HG02763 (cell line): ENCODE measurements at regions not wholly inside any gene's neighbourhood (a gene's known extent, or its start where the extent isn't known, plus 50 kb on each side); places are given as distances from the start of the nearest gene placed in this dataset.

Source experiments
- ATAC-seq: cut with Tn5 transposase; IDR thresholded peaks from one replicate; pipeline ENCODE4 v1.9.1; 2021; ENCODE audit warnings: mild to moderate bottlenecking, moderate library complexity; ENCODE audit not compliant: unreplicated experiment

GRCh38 chr4:148778980-148779675 is 336.9 kb upstream of the NR3C2 start:
- no peak for ATAC-seq

GRCh38 chr4:148776941-148777340 is 334.7 kb upstream of the NR3C2 start:
- ATAC-seq, result no peak

GRCh38 chr4:148774134-148774533 is 331.9 kb upstream of the NR3C2 start:
- no peak for ATAC-seq

GRCh38 chr4:148773313-148773712 is 331.1 kb upstream of the NR3C2 start:
- no peak for ATAC-seq

GRCh38 chr4:148770848-148771247 is 328.6 kb upstream of the NR3C2 start:
- ATAC-seq, result no peak

GRCh38 chr4:148770377-148770776 is 328.2 kb upstream of the NR3C2 start:
- no peak for ATAC-seq

- ATAC-seq, result no peak
Observed at GRCh38 chr4:148764720-148765119, 322.5 kb upstream of the NR3C2 start.

GRCh38 chr4:148757171-148757570 is 315.0 kb upstream of the NR3C2 start:
- no peak for ATAC-seq

GRCh38 chr4:148749403-148749802 is 307.2 kb upstream of the NR3C2 start:
- ATAC-seq, result no peak

- no peak for ATAC-seq
Observed at GRCh38 chr4:148747721-148748268, 305.6 kb upstream of the NR3C2 start.

- no peak for ATAC-seq
Observed at GRCh38 chr4:148740701-148741100, 298.5 kb upstream of the NR3C2 start.

GRCh38 chr4:148737061-148737770 is 295.0 kb upstream of the NR3C2 start:
- no peak for ATAC-seq

GRCh38 chr4:148735432-148736155 is 293.4 kb upstream of the NR3C2 start:
- no peak for ATAC-seq

GRCh38 chr4:148730766-148731165 is 288.6 kb upstream of the NR3C2 start:
- no peak for ATAC-seq

GRCh38 chr4:148730082-148730640 is 287.9 kb upstream of the NR3C2 start:
- ATAC-seq, result no peak

GRCh38 chr4:148717988-148718387 is 275.8 kb upstream of the NR3C2 start:
- ATAC-seq, result no peak

- ATAC-seq, result no peak
Observed at GRCh38 chr4:148716431-148717052, 274.3 kb upstream of the NR3C2 start.

- no peak for ATAC-seq
Observed at GRCh38 chr4:148704291-148704690, 262.1 kb upstream of the NR3C2 start.

GRCh38 chr4:148694702-148695101 is 252.5 kb upstream of the NR3C2 start:
- ATAC-seq, result no peak

- no peak for ATAC-seq
Observed at GRCh38 chr4:148693913-148694649, 251.9 kb upstream of the NR3C2 start.
